Posterior vena cava (tissue), 2 donors: ENCODE measurements at regions not wholly inside any gene's neighbourhood (a gene's known extent, or its start where the extent isn't known, plus 50 kb on each side); places are given as distances from the start of the nearest gene placed in this dataset.

Source experiments
- DNase-seq: peaks from one replicate; pipeline ENCODE4 v3.0.0-alpha.2; 2020; ENCODE audit warnings: low spot score
- intact Hi-C, 2 donors: fragments of 100-400 bp; cut with DNase I; formaldehyde crosslinking; loops; one replicate each; pipeline versions ENCODE4 v1.14.1 to v1.14.2; 2022 to 2023
- donor health status: DM: yes; HTN: yes; CAD: no.
- donor health status: DM: yes; HTN: yes; CAD: no.

DNA sequence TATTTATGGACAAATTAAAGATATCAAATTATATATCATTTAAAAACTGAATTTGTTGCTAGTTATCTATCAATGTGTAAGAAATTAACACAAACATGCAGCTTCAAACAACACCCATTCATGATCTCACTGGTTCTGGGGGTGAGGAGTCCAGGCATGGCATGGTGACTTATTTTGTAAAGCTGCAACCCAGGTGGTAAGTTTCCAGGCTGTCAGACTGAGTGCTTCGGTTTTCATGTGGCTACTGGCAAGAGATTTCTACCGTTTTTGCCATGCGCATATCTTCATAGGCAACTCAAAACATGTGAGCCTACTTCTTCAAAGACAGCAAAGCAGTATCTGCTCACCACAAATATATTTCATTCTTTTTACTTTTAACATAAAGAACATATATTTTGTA is 364.3 kb upstream of the BCHE start:
- intact Hi-C loops = loop anchor here in 1 of 2 donors (5.0 kb wide), 1 partner anchor 366 kb away; no protein-coding TSS in a partner anchor
- DNase-seq = no peak

- intact Hi-C loops = no loop called here
Measured at GRCh38 chr3:166199491-166199890, 362.3 kb upstream of the BCHE start.

GRCh38 chr3:166195808-166196207 is 358.6 kb upstream of the BCHE start:
- DNase-seq = no peak
- intact Hi-C loops = no loop called here

More at GRCh38 chr3:166199491-166199890, 362.3 kb upstream of the BCHE start:
- DNase-seq = no peak

- DNase-seq = no peak
- intact Hi-C loops = no loop called here
Measured at GRCh38 chr3:166191411-166191810, 354.2 kb upstream of the BCHE start.

GRCh38 chr3:166190360-166190759 is 353.1 kb upstream of the BCHE start:
- no peak for DNase-seq
- intact Hi-C loops = no loop called here

- no peak for DNase-seq
- intact Hi-C loops = no loop called here
Measured at GRCh38 chr3:166187237-166187636, 350.0 kb upstream of the BCHE start.

- no peak for DNase-seq
- intact Hi-C loops = no loop called here
Measured at GRCh38 chr3:166186003-166186402, 348.8 kb upstream of the BCHE start.

DNA sequence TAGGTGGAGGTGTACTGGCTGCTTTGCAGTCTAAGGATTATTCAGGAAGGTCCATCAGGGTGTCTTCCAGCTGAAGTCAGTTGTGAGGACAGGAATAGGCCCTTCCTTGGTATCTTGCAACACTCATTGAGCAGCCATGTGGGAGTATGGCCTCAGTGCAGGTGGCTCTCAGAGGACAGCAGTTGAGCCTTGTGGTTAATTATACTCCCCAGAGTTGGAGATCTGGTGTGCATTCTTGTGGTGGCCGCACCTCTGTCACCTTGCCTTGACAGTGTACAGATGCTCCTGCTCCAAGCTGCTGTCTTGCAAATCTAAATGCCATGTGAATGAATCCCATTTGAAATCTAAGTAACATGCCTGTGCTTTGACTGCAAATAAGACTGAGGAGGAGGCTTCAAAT is 339.9 kb upstream of the BCHE start:
- no peak for DNase-seq
- intact Hi-C loops = no loop called here

- intact Hi-C loops = no loop called here
- no peak for DNase-seq
Measured at GRCh38 chr3:166171695-166172094, 334.5 kb upstream of the BCHE start.

DNA sequence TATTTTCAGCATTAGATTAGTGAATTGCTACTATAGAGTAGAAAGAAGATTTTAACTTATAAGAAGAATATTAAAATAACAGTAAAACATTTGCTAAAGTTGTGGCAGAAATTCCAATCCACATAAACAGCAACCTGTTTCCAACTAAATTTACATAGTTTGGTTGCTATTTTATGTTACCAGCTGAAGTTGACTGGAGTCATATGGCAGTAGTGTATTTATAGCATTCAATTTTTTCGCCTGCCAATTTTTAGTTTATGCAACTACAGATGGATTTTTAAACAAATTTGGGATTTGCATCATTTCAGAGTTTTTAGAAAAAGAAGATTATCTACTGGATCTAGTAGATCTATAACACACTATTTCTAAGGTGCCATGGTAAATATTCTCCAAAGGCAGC is 332.5 kb upstream of the BCHE start:
- intact Hi-C loops = no loop called here
- no peak for DNase-seq

DNA sequence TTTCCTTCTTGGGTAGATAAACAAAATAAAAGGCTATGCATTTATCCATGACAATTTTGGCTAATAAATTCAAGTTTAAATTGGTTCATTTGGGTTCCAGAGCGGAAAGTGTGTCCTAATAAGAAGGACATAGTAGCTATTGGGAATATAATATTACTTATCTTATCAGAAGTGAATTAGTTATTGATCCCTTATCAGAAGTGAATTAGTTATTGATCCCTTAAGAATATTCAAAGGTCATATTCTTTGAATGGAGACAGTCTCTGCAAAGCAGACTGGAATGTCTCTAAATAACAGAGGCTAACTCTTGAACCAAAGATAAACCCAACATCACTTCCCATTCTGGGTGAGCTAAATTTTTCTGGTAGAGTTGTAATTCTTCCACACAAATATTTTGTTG is 290.7 kb upstream of the BCHE start:
- intact Hi-C loops = no loop called here
- no peak for DNase-seq

DNA sequence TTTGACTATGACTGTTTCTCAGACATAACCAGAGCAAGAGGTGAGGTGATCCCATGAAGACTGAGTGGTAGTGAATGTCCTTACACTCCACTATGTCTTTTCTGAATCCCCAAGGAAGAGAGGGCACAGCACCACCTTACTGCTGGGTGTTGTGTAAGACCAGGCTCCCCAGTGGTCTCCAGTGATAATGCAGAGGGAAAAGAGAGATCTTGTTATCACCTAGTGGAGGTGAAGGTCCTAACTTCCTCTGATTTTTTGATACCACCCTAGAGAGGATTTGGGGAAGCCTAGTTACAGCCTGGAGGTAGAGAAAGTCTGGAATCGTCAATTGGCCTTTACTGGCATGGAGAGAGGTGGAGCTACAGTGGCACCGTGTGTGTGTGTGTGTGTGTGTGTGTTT is 288.0 kb upstream of the BCHE start:
- no peak for DNase-seq
- intact Hi-C loops = no loop called here

DNA sequence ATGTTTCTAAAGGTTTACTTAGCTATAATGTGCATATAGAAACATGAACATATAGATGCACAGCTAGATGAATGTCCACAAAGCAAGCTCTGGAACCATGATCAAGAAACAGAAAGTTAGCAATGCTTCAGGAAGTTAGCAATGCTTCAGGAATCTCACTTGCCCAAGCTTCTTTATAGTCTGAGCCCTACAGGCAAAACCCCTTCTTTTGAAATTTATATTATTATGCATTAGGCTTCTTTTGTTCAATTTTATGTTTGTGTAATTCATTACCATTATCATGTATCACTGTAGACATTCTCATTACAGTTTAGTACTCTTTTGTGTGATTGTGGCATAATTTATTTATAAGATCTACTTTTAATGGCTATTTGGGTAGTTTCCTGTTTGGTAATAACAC is 286.4 kb upstream of the BCHE start:
- intact Hi-C loops = no loop called here
- no peak for DNase-seq

DNA sequence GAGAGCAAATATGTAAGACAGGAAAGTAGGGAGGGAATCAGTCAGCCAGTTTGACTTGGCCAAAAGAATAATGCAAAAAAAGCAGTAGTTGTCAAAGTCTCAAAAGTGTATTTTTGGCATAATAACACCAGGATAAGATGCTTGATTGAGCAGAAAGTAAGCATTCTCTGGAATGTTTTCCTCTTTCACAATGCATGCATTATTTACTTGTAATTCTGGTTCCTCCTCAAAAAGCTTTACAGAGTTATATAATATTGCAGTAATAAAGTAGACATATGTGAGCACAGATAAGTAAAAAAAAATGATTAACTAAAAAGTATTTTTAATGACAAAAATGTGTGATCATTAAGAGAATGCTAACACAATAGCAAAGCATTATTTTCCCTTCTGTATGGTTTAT is 285.9 kb upstream of the BCHE start:
- no peak for DNase-seq
- intact Hi-C loops = no loop called here

- intact Hi-C loops = no loop called here
- DNase-seq = no peak
Measured at GRCh38 chr3:166118049-166118448, 280.8 kb upstream of the BCHE start.

GRCh38 chr3:166114448-166114847 is 277.2 kb upstream of the BCHE start:
- intact Hi-C loops = no loop called here

GRCh38 chr3:166111562-166111961 is 274.3 kb upstream of the BCHE start:
- intact Hi-C loops = no loop called here
- DNase-seq = no peak

More at GRCh38 chr3:166114448-166114847, 277.2 kb upstream of the BCHE start:
- no peak for DNase-seq

- intact Hi-C loops = no loop called here
- DNase-seq = no peak
Measured at GRCh38 chr3:166110102-166110501, 272.9 kb upstream of the BCHE start.

DNA sequence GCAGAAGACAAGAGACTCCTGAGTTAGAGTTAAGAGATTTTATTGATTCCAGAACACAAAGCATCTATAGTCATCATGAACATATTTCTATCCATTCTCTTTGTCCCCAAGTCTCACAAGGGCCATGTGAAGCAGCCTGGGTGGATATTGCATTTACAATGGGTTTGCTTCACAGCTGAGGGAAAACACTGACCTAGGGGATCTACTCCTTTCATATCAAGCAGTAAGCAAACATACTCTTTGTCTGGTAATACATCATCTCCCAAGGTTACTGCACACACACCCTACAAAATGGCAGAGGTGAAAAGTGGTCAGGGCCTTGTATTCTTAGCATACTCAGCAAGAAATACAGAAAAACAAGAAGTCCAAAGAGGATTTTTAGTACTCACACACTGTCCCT is 267.7 kb upstream of the BCHE start:
- no peak for DNase-seq
- intact Hi-C loops = no loop called here

- no peak for DNase-seq
- intact Hi-C loops = no loop called here
Measured at GRCh38 chr3:166100730-166101129, 263.5 kb upstream of the BCHE start.

DNA sequence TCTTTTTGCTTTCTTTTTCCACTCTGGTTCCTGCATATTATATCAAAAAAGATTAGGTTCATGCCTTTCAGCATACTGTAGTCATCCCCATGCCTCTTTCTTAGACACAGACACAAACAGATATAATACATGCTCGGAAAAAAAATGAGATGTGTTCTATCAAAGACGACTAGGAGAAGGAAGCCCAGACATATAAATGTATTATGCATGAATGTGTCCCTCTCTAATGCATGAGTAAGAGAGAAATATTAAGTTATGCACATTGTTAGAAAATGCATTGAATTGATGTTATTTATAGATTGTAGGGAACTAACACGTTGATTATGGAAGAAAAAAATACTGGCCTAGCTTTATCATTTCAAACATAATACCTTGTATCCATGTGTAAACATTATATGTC is 252.4 kb upstream of the BCHE start:
- DNase-seq = no peak
- intact Hi-C loops = no loop called here

- intact Hi-C loops = no loop called here
- no peak for DNase-seq
Measured at GRCh38 chr3:166085164-166085856, 248.1 kb upstream of the BCHE start.
